Osteoblast (primary cell): ENCODE measurements at regions not wholly inside any gene's neighbourhood (a gene's known extent, or its start where the extent isn't known, plus 50 kb on each side); places are given as distances from the start of the nearest gene placed in this dataset.

Source experiments
- DNase-seq: peaks from one replicate; pipeline ENCODE4 v3.0.0; 2011; ENCODE audit warnings: low spot score, mixed read lengths; ENCODE audit not compliant: insufficient read length; ENCODE audit errors: missing footprints
- H2AFZ ChIP-seq: 2 replicates; pipeline ENCODE4 v1.6.0; 2011; ENCODE audit warnings: mild to moderate bottlenecking, low read length
- H3K27ac ChIP-seq: 2 replicates; pipeline ENCODE4 v1.5.1; 2011; ENCODE audit warnings: mild to moderate bottlenecking, low read depth, low read length, moderate library complexity
- H3K27me3 ChIP-seq: 2 replicates; pipeline ENCODE4 v1.6.0; 2012; ENCODE audit warnings: mild to moderate bottlenecking, control low read depth, inconsistent platforms, low read length, moderate library complexity; ENCODE audit not compliant: insufficient read depth
- H3K36me3 ChIP-seq: 2 replicates; pipeline ENCODE4 v1.5.1; 2011; ENCODE audit warnings: mild to moderate bottlenecking, low read length, control low read depth, moderate library complexity; ENCODE audit not compliant: insufficient read depth
- H3K4me1 ChIP-seq: 2 replicates; pipeline ENCODE4 v1.5.1; 2011; ENCODE audit warnings: mild to moderate bottlenecking, low read length, control low read depth, moderate library complexity; ENCODE audit not compliant: insufficient read depth
- H3K4me2 ChIP-seq: 2 replicates; pipeline ENCODE4 v1.6.0; 2011; ENCODE audit warnings: mild to moderate bottlenecking, low read length; ENCODE audit not compliant: insufficient read depth
- H3K4me3 ChIP-seq: fragments of 200-600 bp; sonication (generic); 3 replicates; pipeline ENCODE4 v1.5.1; 2012; ENCODE audit warnings: mild to moderate bottlenecking, low read length, inconsistent platforms; ENCODE audit not compliant: insufficient read depth
- H3K79me2 ChIP-seq: 2 replicates; pipeline ENCODE4 v1.6.0; 2012; ENCODE audit warnings: mild to moderate bottlenecking, low read length, control low read depth, inconsistent platforms; ENCODE audit not compliant: insufficient read depth
- H3K9me3 ChIP-seq: 2 replicates; pipeline ENCODE4 v1.5.1; 2011; ENCODE audit warnings: low read depth, low read length, control low read depth
- H4K20me1 ChIP-seq: 2 replicates; pipeline ENCODE4 v1.6.0; 2012; ENCODE audit warnings: mild to moderate bottlenecking, low read length, control low read depth; ENCODE audit not compliant: insufficient read depth
- TF ChIP-seq, protein P1 (sequence below): IDR thresholded peaks from 2 replicates; pipeline ENCODE4 v1.5.1; 2011; ENCODE audit warnings: mild to moderate bottlenecking, low read depth, low read length, moderate library complexity; ENCODE audit errors: extremely low read depth

DNA sequence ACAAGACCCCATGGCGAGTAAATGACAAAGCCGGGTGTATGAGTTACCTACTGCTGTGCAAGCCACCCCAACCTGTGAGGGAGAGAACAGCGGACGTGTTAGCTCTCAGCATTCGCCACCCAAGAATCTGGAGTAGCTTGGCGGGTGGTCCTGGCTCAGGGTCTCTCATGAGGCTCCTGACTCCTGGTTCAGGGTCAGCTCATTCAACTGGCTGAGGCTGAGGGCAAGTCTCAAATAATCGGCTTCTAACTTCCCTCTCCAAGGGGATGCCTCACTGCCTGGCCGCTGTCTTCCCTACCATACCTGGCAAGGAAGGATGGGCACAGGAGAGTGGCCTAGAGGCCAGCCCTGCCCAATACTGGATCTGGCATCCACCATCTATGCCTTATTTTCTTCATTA lies 94.2 kb downstream of the HTR5A start:
- Histone ChIP-seq H2AFZ (no peak overlapping the region), H3K27ac (no peak overlapping the region), H3K9me3 (no peaks in the 10 kb centered on the region), H3K4me3 (no peak overlapping the region), H3K79me2 (no peaks in the 10 kb centered on the region), H4K20me1 (no peaks in the 10 kb centered on the region), H3K4me2 (no peak overlapping the region), H3K4me1 (peaks cover 2% of the 10 kb centered on the region), H3K27me3 (no peaks in the 10 kb centered on the region), H3K36me3 (no peaks in the 10 kb centered on the region)
- DNase-seq, result no peak
- TF ChIP-seq, protein P1, sequence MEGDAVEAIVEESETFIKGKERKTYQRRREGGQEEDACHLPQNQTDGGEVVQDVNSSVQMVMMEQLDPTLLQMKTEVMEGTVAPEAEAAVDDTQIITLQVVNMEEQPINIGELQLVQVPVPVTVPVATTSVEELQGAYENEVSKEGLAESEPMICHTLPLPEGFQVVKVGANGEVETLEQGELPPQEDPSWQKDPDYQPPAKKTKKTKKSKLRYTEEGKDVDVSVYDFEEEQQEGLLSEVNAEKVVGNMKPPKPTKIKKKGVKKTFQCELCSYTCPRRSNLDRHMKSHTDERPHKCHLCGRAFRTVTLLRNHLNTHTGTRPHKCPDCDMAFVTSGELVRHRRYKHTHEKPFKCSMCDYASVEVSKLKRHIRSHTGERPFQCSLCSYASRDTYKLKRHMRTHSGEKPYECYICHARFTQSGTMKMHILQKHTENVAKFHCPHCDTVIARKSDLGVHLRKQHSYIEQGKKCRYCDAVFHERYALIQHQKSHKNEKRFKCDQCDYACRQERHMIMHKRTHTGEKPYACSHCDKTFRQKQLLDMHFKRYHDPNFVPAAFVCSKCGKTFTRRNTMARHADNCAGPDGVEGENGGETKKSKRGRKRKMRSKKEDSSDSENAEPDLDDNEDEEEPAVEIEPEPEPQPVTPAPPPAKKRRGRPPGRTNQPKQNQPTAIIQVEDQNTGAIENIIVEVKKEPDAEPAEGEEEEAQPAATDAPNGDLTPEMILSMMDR, result no peak

DNA sequence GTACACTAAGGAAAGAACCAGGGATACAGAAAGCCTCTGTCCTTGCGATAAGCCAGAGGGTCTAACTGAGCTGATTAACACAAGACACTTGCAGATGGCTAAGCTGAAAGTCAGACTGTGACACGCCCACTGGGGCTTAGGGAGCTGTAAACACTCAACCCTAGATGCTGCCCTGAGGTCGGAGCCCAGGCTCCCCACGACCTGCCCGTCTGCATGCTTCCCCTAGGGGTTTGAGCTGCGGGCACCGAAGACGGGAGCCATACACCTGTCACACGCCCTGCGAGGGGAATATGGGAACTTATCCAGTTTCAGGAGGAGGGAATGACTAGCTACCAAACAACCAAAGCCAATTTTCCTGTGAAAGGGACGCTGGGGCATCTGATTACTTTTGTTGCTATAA lies 96.0 kb downstream of the HTR5A start:
- peak overlapping the region; percentile 77 for H2AFZ ChIP-seq
- H3K4me1 ChIP-seq, result peaks cover 2% of the 10 kb centered on the region
- no peak overlapping the region for H3K4me3 ChIP-seq
- H3K79me2 ChIP-seq, result no peaks in the 10 kb centered on the region
- peak overlapping the region; percentile 52 for H3K27ac ChIP-seq
- TF ChIP-seq, protein P1, result no peak
- no peaks in the 10 kb centered on the region for H4K20me1 ChIP-seq
- H3K27me3 ChIP-seq, result no peaks in the 10 kb centered on the region
- H3K36me3 ChIP-seq, result no peaks in the 10 kb centered on the region
- no peak overlapping the region for H3K4me2 ChIP-seq
- no peak for DNase-seq
- no peaks in the 10 kb centered on the region for H3K9me3 ChIP-seq

DNA sequence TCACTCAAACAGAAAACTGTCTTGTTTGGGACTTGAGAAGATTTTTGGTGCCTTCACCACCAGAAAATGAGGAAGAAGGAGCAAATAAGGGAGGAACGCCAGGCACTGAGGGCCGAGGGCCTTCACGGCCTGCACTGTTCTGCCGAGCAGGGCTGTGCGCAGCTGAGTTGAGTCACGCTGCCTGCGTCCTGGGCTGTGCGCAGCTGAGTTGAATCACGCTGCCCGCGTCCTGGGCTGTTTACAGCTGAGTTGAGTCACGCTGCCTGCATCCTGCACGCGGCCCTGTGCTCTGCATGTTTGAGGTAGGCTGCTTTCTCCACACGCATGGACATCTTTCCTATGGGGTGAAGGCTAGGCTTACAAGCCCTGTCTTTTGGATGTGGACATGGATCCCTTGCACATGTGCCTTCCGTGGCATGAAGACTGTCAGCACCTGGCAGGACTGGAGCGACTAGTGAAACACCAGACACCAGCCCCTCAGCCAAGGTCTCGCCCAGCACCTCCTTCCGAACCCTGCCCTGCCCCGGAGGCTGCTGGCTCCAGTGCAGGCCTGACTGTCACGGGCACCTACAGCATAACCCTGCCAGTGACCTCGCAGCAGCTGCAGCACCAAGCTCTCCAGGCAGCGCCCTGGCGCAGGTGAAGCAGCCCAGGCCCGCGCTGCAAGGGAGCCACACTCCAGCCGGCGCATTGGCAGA lies 96.7 kb downstream of the HTR5A start:
- H2AFZ ChIP-seq, result peak overlapping the region; percentile 77
- no peak overlapping the region for H3K4me2 ChIP-seq
- H3K27ac ChIP-seq, result peak overlapping the region; percentile 52

DNA sequence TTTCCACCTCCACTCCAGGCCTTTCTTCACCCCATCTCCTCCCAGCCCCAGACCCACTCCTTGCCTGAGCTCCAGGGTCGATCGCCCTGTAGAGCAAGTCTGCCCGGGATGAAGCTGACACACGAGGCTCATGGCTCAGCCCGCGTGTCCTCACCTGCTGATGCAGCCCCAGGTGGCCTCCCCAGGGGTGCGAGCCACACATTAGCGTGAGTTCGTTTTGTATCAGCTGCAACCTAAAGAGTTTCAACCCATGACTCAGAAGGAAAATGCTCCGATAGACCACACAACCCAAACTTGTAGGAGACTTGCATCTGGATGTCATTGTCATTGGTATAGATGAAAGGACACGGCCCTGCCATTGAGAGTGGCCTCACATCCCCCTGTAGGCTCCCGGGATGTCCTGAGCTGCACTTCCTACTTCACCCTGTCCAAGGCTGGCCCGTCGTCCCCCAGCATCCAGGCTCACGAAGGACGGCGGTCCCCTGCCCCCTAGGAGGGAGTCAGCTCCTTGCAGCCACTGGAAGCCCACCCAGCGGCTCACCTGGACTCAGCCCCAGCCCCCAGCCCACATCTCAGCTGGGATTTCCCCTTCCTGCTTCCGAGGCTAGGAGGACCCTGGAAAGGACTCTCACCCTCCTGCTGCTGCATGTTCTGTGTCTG lies 97.7 kb downstream of the HTR5A start:
- Histone ChIP-seq H3K27me3 (peaks cover 3% of the 10 kb centered on the region), H3K79me2 (no peaks in the 10 kb centered on the region), H3K36me3 (no peaks in the 10 kb centered on the region), H2AFZ (no peak overlapping the region), H3K27ac (no peak overlapping the region), H4K20me1 (no peaks in the 10 kb centered on the region), H3K4me2 (no peak overlapping the region), H3K4me1 (peaks cover 2% of the 10 kb centered on the region), H3K4me3 (no peak overlapping the region), H3K9me3 (no peaks in the 10 kb centered on the region)
- DNase-seq, result no peak
- TF ChIP-seq, protein P1, result no peak

More for the DNA sequence above, 96.7 kb downstream of the HTR5A start:
- no peaks in the 10 kb centered on the region for H3K36me3 ChIP-seq
- peak; percentile 97 for DNase-seq
- no peaks in the 10 kb centered on the region for H3K9me3 ChIP-seq
- H3K4me3 ChIP-seq, result no peak overlapping the region
- peaks cover 2% of the 10 kb centered on the region for H3K4me1 ChIP-seq
- H3K27me3 ChIP-seq, result no peaks in the 10 kb centered on the region
- TF ChIP-seq, protein P1, result no peak
- no peaks in the 10 kb centered on the region for H4K20me1 ChIP-seq
- H3K79me2 ChIP-seq, result no peaks in the 10 kb centered on the region
